GM12875 (cell line): ENCODE measurements at regions not wholly inside any gene's neighbourhood (a gene's known extent, or its start where the extent isn't known, plus 50 kb on each side); places are given as distances from the start of the nearest gene placed in this dataset.

ENCODE experiments used
- H3K4me3 ChIP-seq: one replicate; pipeline ENCODE4 v1.5.1; 2011; ENCODE audit warnings: low read depth, low read length, control low read depth
- TF ChIP-seq, protein P1 (sequence below): IDR thresholded peaks from 2 replicates; pipeline ENCODE4 v1.5.1; 2011; ENCODE audit warnings: low read depth, mild to moderate bottlenecking, control low read depth, inconsistent platforms, low read length, moderate library complexity, borderline replicate concordance; ENCODE audit not compliant: insufficient read depth

DNA sequence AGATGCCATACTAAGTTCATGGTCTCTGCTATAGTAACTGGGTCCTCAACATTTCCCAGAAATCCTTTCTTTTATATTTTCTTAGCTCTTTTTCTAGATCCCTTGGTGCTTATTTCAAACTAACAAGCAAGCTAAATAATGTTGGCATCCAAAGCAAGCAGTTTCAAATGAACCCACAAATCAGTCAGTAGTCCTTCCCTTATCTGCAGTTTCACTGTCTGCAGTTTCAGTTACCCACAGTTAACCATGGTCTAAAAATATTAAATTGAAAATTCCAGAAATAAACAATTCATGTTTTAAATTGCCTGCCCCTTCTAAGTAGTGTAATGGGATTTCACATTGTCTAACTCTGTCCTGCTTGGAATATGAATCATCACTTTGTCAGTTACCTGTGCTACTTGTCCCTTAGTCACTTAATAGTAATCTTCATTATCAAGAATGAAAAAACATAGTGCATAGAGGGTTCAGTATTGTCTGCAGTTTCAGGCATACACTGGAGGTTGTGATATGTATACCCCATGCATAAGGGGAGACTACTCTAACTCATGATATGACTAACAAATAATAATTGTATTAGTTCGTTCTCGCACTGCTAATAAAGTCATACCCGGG is 633.7 kb downstream of the MECOM start:
- TF ChIP-seq, protein P1, sequence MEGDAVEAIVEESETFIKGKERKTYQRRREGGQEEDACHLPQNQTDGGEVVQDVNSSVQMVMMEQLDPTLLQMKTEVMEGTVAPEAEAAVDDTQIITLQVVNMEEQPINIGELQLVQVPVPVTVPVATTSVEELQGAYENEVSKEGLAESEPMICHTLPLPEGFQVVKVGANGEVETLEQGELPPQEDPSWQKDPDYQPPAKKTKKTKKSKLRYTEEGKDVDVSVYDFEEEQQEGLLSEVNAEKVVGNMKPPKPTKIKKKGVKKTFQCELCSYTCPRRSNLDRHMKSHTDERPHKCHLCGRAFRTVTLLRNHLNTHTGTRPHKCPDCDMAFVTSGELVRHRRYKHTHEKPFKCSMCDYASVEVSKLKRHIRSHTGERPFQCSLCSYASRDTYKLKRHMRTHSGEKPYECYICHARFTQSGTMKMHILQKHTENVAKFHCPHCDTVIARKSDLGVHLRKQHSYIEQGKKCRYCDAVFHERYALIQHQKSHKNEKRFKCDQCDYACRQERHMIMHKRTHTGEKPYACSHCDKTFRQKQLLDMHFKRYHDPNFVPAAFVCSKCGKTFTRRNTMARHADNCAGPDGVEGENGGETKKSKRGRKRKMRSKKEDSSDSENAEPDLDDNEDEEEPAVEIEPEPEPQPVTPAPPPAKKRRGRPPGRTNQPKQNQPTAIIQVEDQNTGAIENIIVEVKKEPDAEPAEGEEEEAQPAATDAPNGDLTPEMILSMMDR = no peak
- H3K4me3 ChIP-seq = no peak overlapping the region

DNA sequence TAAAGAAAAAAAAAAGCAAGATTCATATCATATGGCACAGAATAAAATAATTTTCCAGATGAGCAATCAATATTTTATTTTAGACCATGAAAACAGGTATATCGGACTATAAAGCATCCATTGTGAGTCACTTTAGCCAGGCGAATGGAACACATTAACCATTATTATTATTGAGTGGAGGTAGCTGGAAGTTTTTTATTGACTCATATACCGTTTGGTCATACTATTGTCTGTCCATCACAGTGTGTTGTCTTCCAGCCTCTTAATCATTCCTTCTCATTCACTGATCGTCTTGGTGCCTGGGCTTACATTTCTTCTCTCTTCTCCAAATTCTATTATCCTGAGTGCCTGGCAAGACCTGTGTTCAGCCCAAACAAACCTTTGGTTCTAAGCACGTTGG is 634.8 kb downstream of the MECOM start:
- TF ChIP-seq, protein P1 = no peak
- H3K4me3 ChIP-seq = no peak overlapping the region

DNA sequence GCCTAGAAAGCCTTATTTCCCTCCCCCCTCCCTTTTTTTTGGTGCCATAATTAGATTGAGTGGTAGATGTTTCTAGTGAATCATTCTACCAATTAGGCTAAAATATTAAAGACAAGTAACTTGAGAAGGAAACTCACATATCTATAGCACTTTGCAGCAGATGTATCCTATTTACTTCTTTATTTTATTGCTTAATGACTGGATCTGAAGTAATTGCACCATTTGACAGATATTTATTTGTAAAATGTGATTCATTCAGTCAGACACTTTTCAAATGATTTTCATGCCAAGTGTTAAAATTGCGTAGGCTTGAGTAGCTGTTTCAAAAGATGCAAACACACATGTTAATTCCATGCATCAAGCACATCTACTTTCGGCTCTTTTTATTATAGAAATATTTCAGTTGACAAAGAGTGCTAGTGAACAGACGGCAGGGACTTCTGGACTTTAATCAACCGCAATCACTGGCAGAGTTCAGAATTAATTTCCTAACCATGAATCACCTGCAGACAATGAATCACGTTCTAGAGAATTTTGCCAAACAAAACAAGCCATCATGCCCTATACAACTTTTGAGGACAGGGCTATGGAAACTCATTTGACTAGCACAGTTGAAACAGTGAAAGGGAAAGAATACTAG is 636.8 kb downstream of the MECOM start:
- no peak overlapping the region for H3K4me3 ChIP-seq
- TF ChIP-seq, protein P1 = no peak

DNA sequence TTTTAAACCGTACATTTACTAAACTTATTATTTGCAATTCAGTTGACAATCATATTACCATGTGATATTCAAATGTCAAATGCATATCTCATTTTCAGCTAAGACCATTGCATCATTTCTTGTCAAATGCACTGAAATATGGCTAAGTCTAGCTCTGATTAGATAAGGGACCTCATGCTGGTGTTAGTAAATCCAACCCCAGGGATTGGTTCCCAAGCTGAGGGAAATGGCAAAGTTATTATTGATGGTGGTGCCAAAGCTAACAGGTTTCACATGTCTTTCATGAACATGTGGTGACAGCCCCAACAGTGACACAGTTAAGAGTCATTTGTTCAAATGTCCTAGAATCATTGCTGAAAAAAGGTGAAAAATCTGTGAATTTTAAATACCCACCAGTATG is 641.1 kb downstream of the MECOM start:
- TF ChIP-seq, protein P1 = no peak
- H3K4me3 ChIP-seq = no peak overlapping the region

DNA sequence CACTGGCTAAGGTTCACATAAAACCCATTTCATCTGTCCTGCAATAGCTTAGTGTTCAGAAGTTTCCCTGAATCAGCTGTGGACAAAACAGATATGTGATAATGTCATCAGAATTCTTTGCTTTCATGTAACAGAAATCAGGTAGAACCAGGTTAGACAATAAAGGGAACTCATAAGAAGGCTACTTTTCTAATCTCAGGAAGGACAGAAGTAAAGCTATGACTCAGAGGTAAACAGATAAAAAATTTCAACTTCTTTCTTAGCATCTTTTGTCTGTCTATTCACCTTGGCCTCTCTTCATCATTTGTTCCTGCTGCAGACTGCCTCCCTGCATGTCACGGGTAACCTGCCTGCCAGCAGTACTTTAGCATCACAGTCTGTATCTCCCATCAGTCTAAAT is 643.1 kb downstream of the MECOM start:
- H3K4me3 ChIP-seq = no peak overlapping the region
- TF ChIP-seq, protein P1 = no peak

DNA sequence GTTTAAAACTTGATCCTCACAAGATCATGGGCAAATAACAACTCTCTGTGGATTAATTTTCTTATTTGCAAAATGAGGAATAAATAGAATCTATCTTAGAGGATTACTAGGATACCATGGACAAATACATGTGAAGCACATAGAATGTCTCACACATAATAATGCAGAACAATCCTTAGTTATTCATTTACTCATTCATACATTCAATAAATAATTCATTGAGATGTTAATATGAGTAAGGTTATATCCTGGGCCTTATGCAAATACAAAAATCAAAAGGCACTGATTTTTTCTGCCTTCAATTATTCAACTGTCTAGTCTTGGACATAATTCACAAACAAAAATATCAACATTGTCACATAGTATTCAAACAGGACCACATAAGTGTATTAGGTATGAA is 654.1 kb downstream of the MECOM start:
- TF ChIP-seq, protein P1 = no peak
- H3K4me3 ChIP-seq = no peak overlapping the region

DNA sequence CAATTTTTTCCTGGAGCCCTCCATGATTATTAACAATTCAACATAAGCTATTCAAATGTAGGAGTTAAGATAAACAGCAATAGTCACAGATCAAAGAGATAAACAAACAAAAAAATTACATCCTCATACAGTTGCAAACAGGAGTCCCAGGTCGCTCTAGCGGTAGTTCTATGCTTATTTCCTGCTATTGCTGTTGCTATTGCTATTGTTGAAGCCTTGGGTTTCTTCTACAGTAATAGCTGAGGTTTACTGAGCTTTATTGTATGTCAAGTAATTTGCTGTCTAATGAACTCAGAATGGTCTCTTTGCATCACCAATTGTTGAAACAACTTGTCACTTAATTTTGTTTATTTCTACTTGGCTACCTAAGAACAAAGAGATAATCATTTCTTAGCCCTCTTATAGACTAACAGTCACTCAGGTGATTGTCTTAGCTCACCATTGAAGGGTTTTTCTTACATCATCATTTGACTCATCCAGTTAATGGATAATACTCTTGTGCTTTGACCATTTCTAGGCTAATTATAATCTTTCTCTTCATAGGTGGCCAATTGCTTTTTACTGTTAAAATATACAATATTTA is 654.6 kb downstream of the MECOM start:
- H3K4me3 ChIP-seq = no peak overlapping the region
- TF ChIP-seq, protein P1 = no peak
